ENCODE measurements at regions not wholly inside any gene's neighbourhood (a gene's known extent, or its start where the extent isn't known, plus 50 kb on each side); places are given as distances from the start of the nearest gene placed in this dataset.
A peak's percentile ranks its signal among the peaks of the same experiment; 100 is the strongest.
"Not testable (repeated sequence)": the region's sequence is repeated elsewhere in the genome, so short reads cannot be mapped to it uniquely, and the experiment has no call there.

GRCh38 chr14:66272221-66272620 is 213.9 kb upstream of the CCDC196 start:
- DNase-seq (no peak), ATAC-seq (no peak), FAIRE-seq (no peak)
- H3K4me1 ChIP-seq: no peaks in the 10 kb centered on the region
- no peaks in the 10 kb centered on the region for H3K27me3 ChIP-seq
- H3K9me3 ChIP-seq: no peaks in the 10 kb centered on the region
- H3K4me3 ChIP-seq: no peak overlapping the region
- intact Hi-C loops (cut with DNase I): no loop called here
- H3K36me3 ChIP-seq: no peaks in the 10 kb centered on the region
- no peak overlapping the region for H3K27ac ChIP-seq
- no peak for TF ChIP-seq CTCF (IDR thresholded peaks at IDR 0.05)
- WGBS, 2 donors: 82 to 84% methylated on average over 1 of the region's 1 CpG

GRCh38 chr14:66273261-66273832 is 212.8 kb upstream of the CCDC196 start:
- no peak for TF ChIP-seq CTCF (IDR thresholded peaks at IDR 0.05)
- DNase-seq: no peak
- intact Hi-C loops (cut with DNase I): no loop called here
- Histone ChIP-seq H3K4me3 (no peak overlapping the region), H3K36me3 (no peaks in the 10 kb centered on the region), H3K27me3 (no peaks in the 10 kb centered on the region), H3K27ac (no peak overlapping the region), H3K4me1 (no peaks in the 10 kb centered on the region), H3K9me3 (no peaks in the 10 kb centered on the region)
- no peak for FAIRE-seq
- 25 to 33% methylated on average over 1 of the region's 1 CpG for WGBS, 2 donors
- no peak for ATAC-seq

GRCh38 chr14:66278418-66278817 is 207.8 kb upstream of the CCDC196 start:
- H3K36me3 ChIP-seq; ATAC-seq; H3K4me3 ChIP-seq; DNase-seq; H3K4me1 ChIP-seq; FAIRE-seq; H3K27ac ChIP-seq; H3K27me3 ChIP-seq; H3K9me3 ChIP-seq; intact Hi-C loops (cut with DNase I): not testable (repeated sequence)
- WGBS, 2 donors: 80 to 87% methylated on average over 3 of the region's 3 CpGs

- peak in 3 of 4 donors; percentile 13 to 53 (median 27) for ATAC-seq
- no peak for TF ChIP-seq CTCF (IDR thresholded peaks at IDR 0.05)
- Histone ChIP-seq H3K27ac (no peak overlapping the region), H3K36me3 (no peaks in the 10 kb centered on the region), H3K4me3 (no peak overlapping the region), H3K9me3 (no peaks in the 10 kb centered on the region), H3K27me3 (no peaks in the 10 kb centered on the region), H3K4me1 (no peaks in the 10 kb centered on the region)
- intact Hi-C loops (cut with DNase I): no loop called here
- peak in 1 of 6 donors; percentile 8 for DNase-seq
- no peak for FAIRE-seq
- 79 to 81% methylated on average over 9 of the region's 9 CpGs for WGBS, 2 donors
Observed at GRCh38 chr14:66281036-66281776, 205.0 kb upstream of the CCDC196 start.

- no peak for ATAC-seq
Observed at GRCh38 chr14:66284346-66284745, 201.8 kb upstream of the CCDC196 start.

More at GRCh38 chr14:66284346-66284745, 201.8 kb upstream of the CCDC196 start:
- H3K27me3 ChIP-seq: no peaks in the 10 kb centered on the region
- H3K9me3 ChIP-seq: no peaks in the 10 kb centered on the region
- H3K4me1 ChIP-seq: no peaks in the 10 kb centered on the region
- DNase-seq (no peak), FAIRE-seq (no peak)
- WGBS, 2 donors: 28 to 48% methylated on average over 1 of the region's 1 CpG
- H3K4me3 ChIP-seq: no peak overlapping the region
- intact Hi-C loops (cut with DNase I): no loop called here
- TF ChIP-seq CTCF (IDR thresholded peaks at IDR 0.05): no peak
- H3K27ac ChIP-seq: no peak overlapping the region
- no peaks in the 10 kb centered on the region for H3K36me3 ChIP-seq

Measured in pancreas (tissue), 10 donors.